CD4-positive, CD25-positive, alpha-beta regulatory T cell (primary cell): ENCODE measurements at regions not wholly inside any gene's neighbourhood (a gene's known extent, or its start where the extent isn't known, plus 50 kb on each side); places are given as distances from the start of the nearest gene placed in this dataset.

Experiments
- ATAC-seq, 2 donors: fragments of 150-1000 bp; cut with Tn5 transposase; one replicate each; pipeline ENCODE4 v1.10.0; 2021; ENCODE audit warnings: low read depth in 2 of 2, moderate number of reproducible peaks in 2 of 2, moderate library complexity in 1 of 2
- DNase-seq, 3 donors: peaks; one replicate each; pipeline versions ENCODE4 v3.0.0 to v3.0.0-alpha.2; 2012 to 2022; ENCODE audit warnings: mixed read lengths in 1 of 3
- H3K27ac ChIP-seq: one replicate; pipeline ENCODE4 v1.7.0; 2013; ENCODE audit warnings: mild to moderate bottlenecking, low read length; ENCODE audit not compliant: insufficient read depth, poor library complexity, severe bottlenecking
- H3K27me3 ChIP-seq: one replicate; pipeline ENCODE4 v1.7.0; 2013; ENCODE audit warnings: low read length; ENCODE audit not compliant: control insufficient read depth, insufficient read depth
- H3K36me3 ChIP-seq: one replicate; pipeline ENCODE4 v1.7.0; 2013; ENCODE audit warnings: mild to moderate bottlenecking, low read length, moderate library complexity; ENCODE audit not compliant: control insufficient read depth, insufficient read depth
- H3K4me1 ChIP-seq: 2 replicates; pipeline ENCODE4 v1.7.0; 2013; ENCODE audit warnings: mild to moderate bottlenecking, low read length; ENCODE audit not compliant: insufficient read depth, control insufficient read depth, poor library complexity, severe bottlenecking
- H3K4me3 ChIP-seq: one replicate; pipeline ENCODE4 v1.7.0; 2013; ENCODE audit warnings: low read depth, mild to moderate bottlenecking, low read length, moderate library complexity
- H3K9me3 ChIP-seq, 2 experiments: 1 replicate in 1 of 2; 2 replicates in 1 of 2; pipeline ENCODE4 v1.7.0; 2013; ENCODE audit warnings: low read length in 2 of 2, mild to moderate bottlenecking in 1 of 2, moderate library complexity in 1 of 2; ENCODE audit not compliant: control insufficient read depth in 2 of 2
- H3K27ac Mint-ChIP-seq, 3 donors: one replicate each; pipeline ENCODE4 v1.8.0; 2020 to 2022; ENCODE audit warnings: mild to moderate bottlenecking in 3 of 3, mixed read lengths in 3 of 3, moderate library complexity in 2 of 3
- H3K27me3 Mint-ChIP-seq: one replicate; pipeline ENCODE4 v1.8.0; 2022; ENCODE audit warnings: mild to moderate bottlenecking, mixed read lengths
- H3K36me3 Mint-ChIP-seq: one replicate; pipeline ENCODE4 v1.8.0; 2020; ENCODE audit warnings: mixed read lengths
- H3K4me1 Mint-ChIP-seq, 4 donors: one replicate each; pipeline ENCODE4 v1.8.0; 2020 to 2022; ENCODE audit warnings: mixed read lengths in 4 of 4, mild to moderate bottlenecking in 1 of 4
- H3K4me3 Mint-ChIP-seq, 4 donors: one replicate each; pipeline ENCODE4 v1.8.0; 2020 to 2022; ENCODE audit warnings: mild to moderate bottlenecking in 4 of 4, mixed read lengths in 4 of 4, moderate library complexity in 3 of 4
- H3K9me3 Mint-ChIP-seq, 7 donors: one replicate each; pipeline ENCODE4 v1.8.0; 2020 to 2022; ENCODE audit warnings: mixed read lengths in 7 of 7, mild to moderate bottlenecking in 3 of 7, moderate library complexity in 2 of 7

DNA sequence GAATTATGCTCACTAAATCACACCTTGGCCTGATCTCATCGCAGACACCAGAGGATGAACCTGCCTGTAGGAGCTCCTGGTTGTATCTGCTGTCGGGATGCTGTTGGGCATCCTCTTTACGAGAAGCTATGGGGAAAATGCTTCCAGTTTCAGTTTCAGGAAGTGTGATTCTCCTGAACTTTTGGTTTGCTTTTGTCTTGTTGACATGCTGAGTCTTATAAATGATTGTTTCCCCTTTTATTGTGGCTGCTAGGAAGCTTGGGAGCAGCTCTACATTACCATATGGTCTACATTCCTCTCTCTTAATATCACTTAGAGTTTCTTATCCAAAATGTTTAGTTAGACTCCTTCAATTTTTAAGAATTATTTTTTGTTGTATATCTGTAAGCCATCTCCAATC, 227.5 kb downstream of the MTX2 start:
- no peak overlapping the region for H3K4me3 ChIP-seq
- H3K27me3 ChIP-seq, result peaks cover 3% of the 10 kb centered on the region
- Mint-ChIP-seq H3K36me3 (no peaks in the 10 kb centered on the region), H3K4me1 (peaks cover 0 to 3% (median 0%) of the 10 kb centered on the region in 4 donors), H3K9me3 (no peaks in the 10 kb centered on the region), H3K27me3 (peaks cover 11% of the 10 kb centered on the region), H3K4me3 (no peak overlapping the region), H3K27ac (no peak overlapping the region)
- H3K36me3 ChIP-seq, result no peaks in the 10 kb centered on the region
- no peaks in the 10 kb centered on the region for H3K9me3 ChIP-seq
- no peaks in the 10 kb centered on the region for H3K4me1 ChIP-seq
- no peak for ATAC-seq
- no peak for DNase-seq
- H3K27ac ChIP-seq, result no peak overlapping the region

DNA sequence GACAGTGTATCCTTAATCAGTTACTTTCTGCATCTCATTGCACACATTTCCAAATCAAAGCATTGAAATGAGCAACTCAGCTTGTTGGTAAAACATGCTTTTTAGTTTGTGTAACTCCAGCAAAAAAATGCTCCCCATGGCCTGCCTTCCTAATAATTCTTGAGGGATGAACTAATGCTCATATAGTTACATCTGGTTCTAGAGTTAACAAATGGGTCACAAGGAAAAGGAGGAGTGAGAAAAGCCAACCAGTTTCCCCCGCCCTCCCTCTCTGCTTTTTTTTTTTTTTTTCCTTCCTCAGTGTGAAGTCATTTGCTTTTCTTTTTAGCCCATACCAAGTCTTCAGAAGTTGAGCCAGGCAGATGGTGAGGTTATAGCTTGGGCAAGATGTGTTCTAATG, 231.7 kb downstream of the MTX2 start:
- no peaks in the 10 kb centered on the region for H3K4me1 ChIP-seq
- H3K9me3 Mint-ChIP-seq, result peaks cover 0 to 2% (median 0%) of the 10 kb centered on the region in 7 donors
- H3K9me3 ChIP-seq, result no peaks in the 10 kb centered on the region
- no peak overlapping the region for H3K4me3 ChIP-seq
- DNase-seq, result no peak
- H3K27ac ChIP-seq, result no peak overlapping the region
- peaks cover 5% of the 10 kb centered on the region for H3K27me3 ChIP-seq
- no peaks in the 10 kb centered on the region for H3K4me1 Mint-ChIP-seq
- no peaks in the 10 kb centered on the region for H3K36me3 Mint-ChIP-seq
- no peak overlapping the region for H3K27ac Mint-ChIP-seq
- no peak overlapping the region for H3K4me3 Mint-ChIP-seq
- H3K27me3 Mint-ChIP-seq, result peaks cover 8% of the 10 kb centered on the region
- H3K36me3 ChIP-seq, result no peaks in the 10 kb centered on the region
- ATAC-seq, result no peak

DNA sequence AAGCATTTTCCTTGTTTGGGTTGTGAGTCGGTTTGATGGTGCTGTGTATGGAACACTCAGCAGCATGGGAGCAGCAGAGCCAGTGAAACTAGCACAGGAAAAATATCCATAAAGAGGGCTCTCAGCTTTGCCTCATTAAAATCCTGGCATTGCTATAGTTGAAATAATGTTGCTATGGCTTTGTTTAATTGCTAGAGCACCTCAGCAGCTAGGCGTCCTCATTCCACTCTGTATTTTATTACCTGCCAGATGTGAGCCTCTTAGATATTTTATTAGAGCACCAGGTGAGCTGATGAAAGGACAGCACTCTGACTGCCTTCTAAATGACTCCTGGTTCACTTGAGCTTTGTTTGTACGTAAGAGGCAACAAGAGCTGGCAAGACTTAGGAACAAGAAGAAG, 232.4 kb downstream of the MTX2 start:
- no peaks in the 10 kb centered on the region for H3K9me3 ChIP-seq

DNA sequence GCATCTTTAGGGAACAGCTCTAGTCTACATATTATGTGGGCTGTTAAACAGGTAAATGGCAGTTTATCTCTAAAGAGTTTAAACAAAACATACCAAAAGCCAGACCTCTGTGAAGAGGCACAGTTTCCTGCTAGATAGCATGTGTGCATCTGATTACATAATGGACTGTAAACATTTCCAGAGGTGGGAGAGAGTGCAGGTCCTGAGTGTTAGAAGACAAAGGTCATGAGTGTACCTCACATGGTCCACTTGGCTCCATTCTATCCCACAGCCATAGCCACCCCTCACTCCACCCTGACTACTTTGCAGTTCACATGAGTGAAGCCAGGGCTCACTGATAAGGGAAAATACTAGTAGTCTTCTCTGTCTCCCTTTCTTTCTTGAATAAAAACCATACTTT, 233.4 kb downstream of the MTX2 start:
- no peaks in the 10 kb centered on the region for H3K36me3 Mint-ChIP-seq
- Histone ChIP-seq H3K27me3 (peaks cover 5% of the 10 kb centered on the region), H3K4me3 (no peak overlapping the region), H3K9me3 (no peaks in the 10 kb centered on the region), H3K36me3 (no peaks in the 10 kb centered on the region), H3K27ac (no peak overlapping the region), H3K4me1 (no peaks in the 10 kb centered on the region)
- H3K4me1 Mint-ChIP-seq, result no peaks in the 10 kb centered on the region
- DNase-seq (no peak), ATAC-seq (no peak)
- peaks cover 0 to 3% (median 0%) of the 10 kb centered on the region in 7 donors for H3K9me3 Mint-ChIP-seq
- peaks cover 8% of the 10 kb centered on the region for H3K27me3 Mint-ChIP-seq
- no peak overlapping the region for H3K27ac Mint-ChIP-seq
- H3K4me3 Mint-ChIP-seq, result no peak overlapping the region

More for the DNA sequence above, 232.4 kb downstream of the MTX2 start:
- no peak overlapping the region for H3K27ac Mint-ChIP-seq
- H3K27ac ChIP-seq, result no peak overlapping the region
- H3K27me3 ChIP-seq, result peaks cover 5% of the 10 kb centered on the region
- ATAC-seq, result no peak
- peaks cover 0 to 3% (median 0%) of the 10 kb centered on the region in 7 donors for H3K9me3 Mint-ChIP-seq
- H3K4me3 Mint-ChIP-seq, result no peak overlapping the region
- no peaks in the 10 kb centered on the region for H3K4me1 Mint-ChIP-seq
- H3K27me3 Mint-ChIP-seq, result peaks cover 8% of the 10 kb centered on the region
- DNase-seq, result no peak
- no peaks in the 10 kb centered on the region for H3K36me3 ChIP-seq
- H3K4me3 ChIP-seq, result no peak overlapping the region
- no peaks in the 10 kb centered on the region for H3K36me3 Mint-ChIP-seq
- H3K4me1 ChIP-seq, result no peaks in the 10 kb centered on the region

DNA sequence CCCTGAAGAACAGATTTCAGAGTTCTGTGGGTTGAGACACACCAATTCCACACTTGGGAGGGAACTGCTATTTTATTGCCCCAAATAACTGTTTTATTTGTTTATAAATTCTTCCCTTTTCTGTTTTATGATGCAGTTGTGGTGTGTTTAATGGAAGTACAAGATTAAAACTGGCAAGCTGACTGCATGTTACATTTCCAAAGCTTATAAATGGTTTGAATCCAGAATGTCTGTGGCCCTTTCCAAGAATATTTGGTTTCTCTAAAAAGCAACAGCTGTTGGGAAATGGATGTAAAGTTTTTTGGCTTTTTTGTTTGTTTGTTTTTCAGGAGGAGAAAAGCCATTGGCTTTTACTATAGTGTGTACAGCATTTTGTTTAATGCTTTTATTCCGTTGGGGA, 234.5 kb downstream of the MTX2 start:
- Histone ChIP-seq H3K4me1 (no peaks in the 10 kb centered on the region), H3K27ac (no peak overlapping the region), H3K36me3 (no peaks in the 10 kb centered on the region), H3K4me3 (no peak overlapping the region), H3K27me3 (peaks cover 8% of the 10 kb centered on the region), H3K9me3 (no peaks in the 10 kb centered on the region)
- Mint-ChIP-seq H3K4me3 (no peak overlapping the region), H3K27ac (no peak overlapping the region), H3K9me3 (peaks cover 0 to 3% (median 0%) of the 10 kb centered on the region in 7 donors), H3K4me1 (no peaks in the 10 kb centered on the region), H3K27me3 (peaks cover 8% of the 10 kb centered on the region), H3K36me3 (no peaks in the 10 kb centered on the region)
- DNase-seq (no peak), ATAC-seq (no peak)

DNA sequence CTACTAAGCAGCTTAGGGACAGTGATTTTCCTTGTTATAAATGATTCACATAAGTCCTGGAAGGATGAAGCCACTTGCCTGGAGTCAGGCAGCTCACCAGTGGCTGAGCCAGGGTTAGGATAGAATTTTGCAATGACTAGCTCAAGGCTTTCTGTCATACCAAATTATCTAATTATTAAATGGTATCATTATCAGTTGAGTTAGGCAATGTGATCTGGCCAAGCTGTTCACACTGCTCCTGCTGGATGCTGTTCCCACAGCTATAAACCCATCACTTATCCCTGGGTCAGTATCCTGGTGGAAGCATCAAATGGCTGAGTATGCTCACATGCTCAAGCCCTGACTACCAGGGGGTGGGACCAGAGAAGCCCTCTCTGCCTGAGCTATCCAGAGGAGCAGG, 235.2 kb downstream of the MTX2 start:
- Mint-ChIP-seq H3K4me1 (no peaks in the 10 kb centered on the region), H3K27ac (no peak overlapping the region), H3K9me3 (peaks cover 0 to 3% (median 0%) of the 10 kb centered on the region in 7 donors), H3K27me3 (peaks cover 4% of the 10 kb centered on the region), H3K4me3 (no peak overlapping the region), H3K36me3 (no peaks in the 10 kb centered on the region)
- no peaks in the 10 kb centered on the region for H3K36me3 ChIP-seq
- H3K27me3 ChIP-seq, result peaks cover 8% of the 10 kb centered on the region
- H3K9me3 ChIP-seq, result no peaks in the 10 kb centered on the region
- H3K4me3 ChIP-seq, result no peak overlapping the region
- H3K27ac ChIP-seq, result no peak overlapping the region
- no peaks in the 10 kb centered on the region for H3K4me1 ChIP-seq
- ATAC-seq, result no peak
- no peak for DNase-seq

DNA sequence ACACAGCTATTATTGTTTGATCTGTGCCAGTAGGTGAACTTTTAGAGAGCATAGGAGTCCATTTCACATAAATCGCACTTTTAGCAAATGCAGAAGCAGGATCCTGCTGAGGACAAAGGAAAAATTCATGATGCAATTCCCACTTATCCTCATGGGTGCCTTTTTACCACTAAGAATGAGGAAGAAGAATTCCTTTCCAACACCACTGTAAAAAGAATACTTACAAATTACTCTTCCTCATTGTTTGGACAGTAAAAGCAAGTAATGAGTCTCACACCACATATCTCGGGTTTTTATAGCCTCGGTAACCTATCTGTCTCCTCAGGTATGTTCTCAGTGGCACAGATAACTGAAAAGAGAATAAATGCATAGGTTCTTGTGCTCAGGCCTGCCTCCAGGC, 238.5 kb downstream of the MTX2 start:
- Histone ChIP-seq H3K36me3 (no peaks in the 10 kb centered on the region), H3K27me3 (peaks cover 8% of the 10 kb centered on the region), H3K4me1 (no peaks in the 10 kb centered on the region), H3K4me3 (no peak overlapping the region), H3K27ac (no peak overlapping the region), H3K9me3 (no peaks in the 10 kb centered on the region)
- Mint-ChIP-seq H3K9me3 (peaks cover 0 to 3% (median 0%) of the 10 kb centered on the region in 7 donors), H3K27me3 (peaks cover 6% of the 10 kb centered on the region), H3K4me1 (no peaks in the 10 kb centered on the region), H3K4me3 (no peak overlapping the region), H3K36me3 (no peaks in the 10 kb centered on the region), H3K27ac (no peak overlapping the region)
- ATAC-seq (no peak), DNase-seq (no peak)

DNA sequence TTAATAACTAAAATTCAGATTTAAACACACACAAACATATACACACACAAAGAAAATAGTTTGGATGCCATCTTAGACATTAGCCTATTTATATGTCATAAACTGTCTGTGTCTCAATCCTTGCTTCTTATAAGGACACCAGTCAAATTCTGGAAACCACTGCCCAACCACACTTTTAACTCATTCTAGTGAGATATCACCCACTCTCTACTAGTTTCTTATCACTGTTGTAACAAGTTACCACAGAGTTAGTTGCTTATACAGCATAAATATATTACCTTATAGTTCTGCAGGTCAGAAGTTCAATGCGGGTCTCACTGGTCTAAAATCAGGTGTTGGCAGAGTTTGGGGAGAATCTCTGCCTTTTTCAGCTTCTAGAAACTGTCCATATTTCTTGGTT, 239.1 kb downstream of the MTX2 start:
- H3K4me1 ChIP-seq, result no peaks in the 10 kb centered on the region
- H3K4me1 Mint-ChIP-seq, result no peaks in the 10 kb centered on the region
- no peaks in the 10 kb centered on the region for H3K36me3 ChIP-seq
- ATAC-seq, result no peak
- peaks cover 4% of the 10 kb centered on the region for H3K27me3 ChIP-seq
- H3K4me3 ChIP-seq, result no peak overlapping the region
- no peak overlapping the region for H3K27ac ChIP-seq
- H3K27me3 Mint-ChIP-seq, result peaks cover 4% of the 10 kb centered on the region
- H3K4me3 Mint-ChIP-seq, result no peak overlapping the region
- no peak for DNase-seq
- no peak overlapping the region for H3K27ac Mint-ChIP-seq
- H3K9me3 Mint-ChIP-seq, result peaks cover 0 to 3% (median 0%) of the 10 kb centered on the region in 7 donors
- no peaks in the 10 kb centered on the region for H3K36me3 Mint-ChIP-seq
- no peaks in the 10 kb centered on the region for H3K9me3 ChIP-seq
